K562 (cell line): ENCODE measurements at regions not wholly inside any gene's neighbourhood (a gene's known extent, or its start where the extent isn't known, plus 50 kb on each side); places are given as distances from the start of the nearest gene placed in this dataset.

ENCODE experiments used
- ATAC-seq: fragments of 200-7000 bp; cut with Tn5 transposase; 3 replicates; pipeline ENCODE4 v1.9.1; 2020; ENCODE audit warnings: moderate library complexity
- BruUV-seq: library from RNA; stranded (reverse); fragments of 400-500 nt; replicated peaks from 2 replicates; lab custom pipeline; 2021; lab: Mats Ljungman, UMichigan
- CTCF ChIA-PET: fragments of 300-600 bp; formaldehyde crosslinking; extraction: SDS; loops from one replicate; lab custom pipeline; 2021; ENCODE audit warnings: low intra/inter-chr PET ratio; lab: Yijun Ruan, JAX
- POLR2A ChIA-PET: fragments of 300-600, 350-650 bp; sonication (Branson Sonifier 250); formaldehyde crosslinking; extraction: SDS; loops from one replicate; lab custom pipeline; 2021; ENCODE audit warnings: antibody characterized with exemption, inconsistent platforms; lab: Yijun Ruan, JAX
- DNase-seq, 4 experiments: peaks; one replicate each; pipeline versions ENCODE4 v3.0.0 to v3.0.0-alpha.2; 2011 to 2018; ENCODE audit warnings: low spot score in 3 of 4, mixed read lengths in 3 of 4; ENCODE audit errors: extremely low read depth in 1 of 4
- FAIRE-seq: peaks from 2 replicates; lab custom pipeline; 2011; peaks lifted over from hg19 to GRCh38; lab: Jason Lieb, UNC
- H2AFZ ChIP-seq: 2 replicates; pipeline ENCODE4 v1.6.0; 2011; ENCODE audit warnings: low read depth, low read length, control low read depth, inconsistent platforms
- H3K27ac ChIP-seq: fragments of 200-600 bp; 3 replicates; pipeline ENCODE4 v1.8.0; 2011; ENCODE audit warnings: low read depth, mild to moderate bottlenecking, control low read depth, inconsistent platforms, low read length, moderate library complexity, mixed read lengths; ENCODE audit errors: extremely low read depth
- H3K27me3 ChIP-seq, 2 experiments: fragments of 300-600 bp in 1 of 2; 2 replicates in 1 of 2; 3 replicates in 1 of 2; pipeline versions ENCODE4 v1.6.0 to v1.8.0; 2011; ENCODE audit warnings: inconsistent platforms in 2 of 2, low read length in 2 of 2, mild to moderate bottlenecking in 1 of 2, mixed read lengths in 1 of 2, moderate library complexity in 1 of 2; ENCODE audit not compliant: control insufficient read depth in 2 of 2, insufficient read depth in 2 of 2
- H3K36me3 ChIP-seq: fragments of 300-600 bp; 3 replicates; pipeline ENCODE4 v1.8.0; 2011; ENCODE audit warnings: mild to moderate bottlenecking, low read length, inconsistent platforms; ENCODE audit not compliant: control insufficient read depth, insufficient read depth
- H3K4me1 ChIP-seq, 2 experiments: fragments of 200-600 bp in 1 of 2; replicated peaks in 1 of 2; 2 replicates in 1 of 2; 3 replicates in 1 of 2; pipeline versions ENCODE4 v1.5.1 to v1.8.0; 2011; ENCODE audit warnings: inconsistent platforms in 2 of 2, low read length in 2 of 2, mild to moderate bottlenecking in 1 of 2, mixed read lengths in 1 of 2, moderate library complexity in 1 of 2; ENCODE audit not compliant: control insufficient read depth in 2 of 2, insufficient read depth in 2 of 2
- H3K4me2 ChIP-seq: 2 replicates; pipeline ENCODE4 v1.6.1; 2011; ENCODE audit warnings: low read length, control low read depth, inconsistent platforms, mixed read lengths; ENCODE audit not compliant: insufficient read depth
- H3K4me3 ChIP-seq: fragments of 200-600 bp; sonication (generic), shearing (Covaris generic); 2 replicates; pipeline ENCODE4 v1.5.1; 2016; ENCODE audit warnings: control low read depth, inconsistent platforms
- H3K79me2 ChIP-seq: fragments of 200-600 bp; 3 replicates; pipeline ENCODE4 v1.8.0; 2011; ENCODE audit warnings: low read length, inconsistent platforms; ENCODE audit not compliant: control insufficient read depth, insufficient read depth
- H3K9ac ChIP-seq, 2 experiments: 2 replicates each; pipeline versions ENCODE4 v1.6.0 to v1.6.1; 2011; ENCODE audit warnings: low read depth in 2 of 2, low read length in 2 of 2, control low read depth in 1 of 2, inconsistent platforms in 1 of 2, mild to moderate bottlenecking in 1 of 2, mixed read lengths in 1 of 2; ENCODE audit not compliant: insufficient read depth in 1 of 2
- H3K9me1 ChIP-seq: one replicate; pipeline ENCODE4 v1.6.0; 2011; ENCODE audit warnings: inconsistent platforms, mild to moderate bottlenecking, low read length, moderate library complexity; ENCODE audit not compliant: control insufficient read depth, insufficient read depth
- H3K9me3 ChIP-seq: replicated peaks from 2 replicates; pipeline ENCODE4 v1.5.1; 2011; ENCODE audit warnings: low read depth, low read length, inconsistent platforms; ENCODE audit not compliant: control insufficient read depth, insufficient read depth
- H4K20me1 ChIP-seq: replicated peaks from 2 replicates; pipeline ENCODE4 v1.6.1; 2011; ENCODE audit warnings: low read length, inconsistent platforms, mixed read lengths; ENCODE audit not compliant: control insufficient read depth, insufficient read depth
- CREBBP ChIP-seq: IDR thresholded peaks from one replicate; pipeline ENCODE4 v1.6.1; 2012; ENCODE audit warnings: low read depth, mild to moderate bottlenecking, control low read depth, inconsistent platforms, low read length
- HNRNPH1 ChIP-seq: fragments of 200-400 bp; formaldehyde crosslinking; optimal IDR thresholded peaks from 2 replicates; pipeline ENCODE3; 2017; ENCODE audit warnings: low read depth, mild to moderate bottlenecking, low read length, moderate library complexity
- IFI16 ChIP-seq: fragments of 250-450 bp; sonication (Bioruptor Pico); IDR thresholded peaks from 2 replicates; pipeline ENCODE4 v2.1.2; 2022; ENCODE audit warnings: mild to moderate bottlenecking, inconsistent platforms
- MECOM ChIP-seq: fragments of 250-450 bp; sonication (Bioruptor Pico); IDR thresholded peaks from 2 replicates; pipeline ENCODE4 v1.8.0; 2022; ENCODE audit warnings: inconsistent platforms
- RBM25 ChIP-seq: fragments of 200-400 bp; formaldehyde crosslinking; IDR thresholded peaks from 2 replicates; pipeline ENCODE4 v1.6.1; 2018; ENCODE audit warnings: low read length, low read depth, moderate library complexity; ENCODE audit not compliant: severe bottlenecking
- SMC3 ChIP-seq: conservative IDR thresholded peaks from 2 replicates; pipeline ENCODE4 v1.6.1; 2011; ENCODE audit warnings: low read depth, low read length, improper control_type of control experiment; ENCODE audit not compliant: insufficient read depth
- TSHZ1 ChIP-seq: fragments of 250-450 bp; sonication (Bioruptor Pico); IDR thresholded peaks from 2 replicates; pipeline ENCODE4 v1.4.0; 2020; ENCODE audit warnings: mild to moderate bottlenecking, moderate library complexity
- ZFX ChIP-seq: sonication (generic); formaldehyde crosslinking; IDR thresholded peaks from 2 replicates; pipeline ENCODE4 v1.8.0; 2022; ENCODE audit warnings: mild to moderate bottlenecking, missing genetic modification reagents, moderate library complexity
- WGBS: fragments of 100-300 bp; shearing (Covaris generic); methylation state at CpG from one replicate; pipeline ENCODE4 v1.1.6; 2016; ENCODE audit warnings: low coverage, mixed read lengths; ENCODE audit not compliant: insufficient coverage; ENCODE audit errors: missing lambda C conversion rate; 5-methylcytosine and 5-hydroxymethylcytosine counted together
- in situ Hi-C: fragments of 300-500 bp; cut with MboI; formaldehyde crosslinking; loops from 4 replicates; pipeline ENCODE4 v1.15.0; 2018; ENCODE audit warnings: inconsistent platforms, mixed read lengths
- intact Hi-C: fragments of 100-400 bp; cut with micrococcal nuclease; formaldehyde crosslinking; loops from 2 replicates; pipeline ENCODE4 v1.14.2; 2022

DNA sequence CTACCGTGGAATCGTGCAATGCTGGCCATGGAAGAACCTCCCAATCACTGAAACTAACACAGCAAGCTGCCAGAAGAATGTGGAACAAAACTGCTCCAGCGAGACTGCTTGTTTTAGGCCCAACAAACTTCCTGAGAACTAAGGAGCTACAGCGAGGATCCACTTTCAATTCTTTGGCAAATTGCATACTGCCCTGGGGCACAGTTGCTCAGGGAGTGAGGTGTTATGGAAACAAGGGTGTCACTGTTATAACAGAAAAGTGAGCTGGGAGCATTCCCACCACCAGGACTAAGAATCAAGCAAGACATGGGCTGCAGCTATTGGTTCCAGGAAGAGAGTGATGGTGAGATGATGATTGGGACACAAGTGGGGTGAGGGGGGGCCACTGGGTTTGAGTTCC lies 1606.1 kb upstream of the FLRT2 start:
- no peak overlapping the region for H3K9ac ChIP-seq
- ChIA-PET POLR2A (no interaction called here), CTCF (no interaction called here)
- no peak overlapping the region for H2AFZ ChIP-seq
- TF ChIP-seq ZFX (CRISPR knock-in tag) (no peak), HNRNPH1 (no peak), IFI16 (no peak), SMC3 (no peak), MECOM (CRISPR knock-in tag) (no peak), RBM25 (no peak), TSHZ1 (CRISPR knock-in tag) (no peak), CREBBP (no peak)
- H3K9me3 ChIP-seq: no peaks in the 10 kb centered on the region
- DNase-seq (no peak), FAIRE-seq (no peak), ATAC-seq (no peak)
- no peaks in the 10 kb centered on the region for H3K9me1 ChIP-seq
- H3K4me1 ChIP-seq: no peaks in the 10 kb centered on the region
- no peak overlapping the region for H3K4me3 ChIP-seq
- H3K79me2 ChIP-seq: no peaks in the 10 kb centered on the region
- H4K20me1 ChIP-seq: no peaks in the 10 kb centered on the region
- intact Hi-C loops (no loop called here), in situ Hi-C loops (no loop called here)
- H3K36me3 ChIP-seq: no peaks in the 10 kb centered on the region
- whole genome bisulfite sequencing: 3% methylated on average over 4 of the region's 4 CpGs
- no peak overlapping the region for H3K4me2 ChIP-seq
- no peaks in the 10 kb centered on the region for H3K27me3 ChIP-seq
- no peak overlapping the region for H3K27ac ChIP-seq
- no TSS peak for BruUV-seq
